UCSD-AML1 (cell line): ENCODE measurements at regions not wholly inside any gene's neighbourhood (a gene's known extent, or its start where the extent isn't known, plus 50 kb on each side); places are given as distances from the start of the nearest gene placed in this dataset.
"Not testable (repeated sequence)": the region's sequence is repeated elsewhere in the genome, so short reads cannot be mapped to it uniquely, and the experiment has no call there.

Experiments used
- DNase-seq: peaks from one replicate; lab custom pipeline; 2025; ENCODE audit not compliant: unreplicated experiment; lab: John Stamatoyannopoulos, UW

DNA sequence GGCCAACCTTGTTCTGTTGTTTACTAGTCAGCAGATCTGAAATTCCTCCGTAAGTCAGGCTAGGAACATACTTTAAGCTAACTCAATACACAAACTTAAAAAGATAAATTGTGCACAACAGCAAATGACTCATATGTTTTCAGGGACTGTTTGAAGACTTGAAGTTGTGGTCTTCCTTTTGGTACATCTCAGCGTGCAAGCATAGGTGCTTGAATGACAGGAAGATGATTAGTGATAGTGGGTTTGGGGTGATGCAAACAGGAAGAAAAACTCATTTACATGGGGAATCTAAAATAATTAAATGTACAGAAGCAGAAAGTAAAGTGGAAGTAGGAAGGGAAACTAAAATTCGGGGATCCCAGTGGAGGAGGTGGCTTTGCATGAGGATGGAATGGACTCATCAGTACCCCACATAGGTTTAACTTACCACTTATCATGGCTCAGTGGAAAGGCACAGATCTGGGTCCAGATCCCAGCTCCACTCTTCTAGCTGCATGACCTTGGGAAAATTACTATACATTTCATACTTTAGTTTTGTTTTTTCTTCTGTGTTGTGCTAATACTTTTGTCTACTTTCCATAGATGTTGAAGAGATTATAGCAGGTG is 122.3 kb downstream of the XCL2 start:
- DNase-seq, result no peak

DNA sequence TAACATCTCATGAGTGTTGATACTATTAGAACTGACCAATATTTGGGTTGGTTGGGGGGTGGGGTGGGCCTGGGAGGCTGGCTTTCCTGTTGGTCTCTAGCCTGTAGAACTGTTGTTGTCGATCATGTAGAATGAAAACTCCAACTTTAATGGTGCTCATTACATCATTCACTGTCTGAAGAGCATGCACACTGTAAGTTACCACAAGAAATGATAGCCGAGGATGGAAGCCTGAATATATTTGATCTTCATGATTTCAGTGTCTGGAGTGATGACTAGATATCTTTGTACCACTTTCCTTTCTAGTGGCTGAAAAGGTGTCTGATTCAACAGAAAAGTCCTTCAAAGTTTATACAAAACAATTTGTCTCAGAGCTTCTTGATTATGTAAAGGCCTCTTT is 123.6 kb downstream of the XCL2 start:
- no peak for DNase-seq

DNA sequence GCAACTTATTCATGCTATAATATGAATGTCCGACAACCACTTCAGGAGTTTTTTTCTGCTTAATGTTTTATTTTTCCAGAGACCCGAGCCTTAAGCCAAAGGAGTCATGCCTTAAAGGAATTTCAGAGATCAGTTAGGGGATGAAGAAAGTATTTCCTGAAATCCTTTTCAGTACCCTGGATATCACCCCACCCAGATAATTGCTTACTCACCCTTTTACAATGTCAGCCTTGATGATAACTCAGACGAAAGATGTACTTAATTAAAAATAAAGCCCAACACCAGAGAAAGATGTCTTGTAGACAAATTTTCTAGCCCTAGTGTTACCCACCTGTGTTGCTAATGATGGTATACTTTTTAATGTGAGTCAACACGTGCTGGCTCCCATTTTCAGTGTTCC is 124.1 kb downstream of the XCL2 start:
- no peak for DNase-seq

DNA sequence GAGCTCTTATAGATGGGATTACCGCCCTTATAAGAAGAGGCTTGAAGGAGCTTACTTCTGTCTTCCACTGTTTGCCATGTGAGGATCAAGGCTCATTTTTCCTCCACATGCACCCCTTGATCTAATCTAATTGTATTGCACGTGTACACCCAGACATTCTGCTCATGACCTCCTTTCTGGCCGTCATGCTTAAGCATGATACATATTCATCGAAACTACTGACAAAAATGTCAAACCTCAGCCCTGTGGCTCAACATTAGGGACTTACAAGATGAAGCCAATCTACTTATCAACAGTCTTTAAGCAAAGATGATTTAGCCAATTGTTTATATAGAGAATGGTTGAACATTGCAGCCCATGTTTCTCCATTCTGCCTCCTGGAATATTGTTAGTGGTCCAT is 127.6 kb downstream of the XCL2 start:
- DNase-seq, result no peak

DNA sequence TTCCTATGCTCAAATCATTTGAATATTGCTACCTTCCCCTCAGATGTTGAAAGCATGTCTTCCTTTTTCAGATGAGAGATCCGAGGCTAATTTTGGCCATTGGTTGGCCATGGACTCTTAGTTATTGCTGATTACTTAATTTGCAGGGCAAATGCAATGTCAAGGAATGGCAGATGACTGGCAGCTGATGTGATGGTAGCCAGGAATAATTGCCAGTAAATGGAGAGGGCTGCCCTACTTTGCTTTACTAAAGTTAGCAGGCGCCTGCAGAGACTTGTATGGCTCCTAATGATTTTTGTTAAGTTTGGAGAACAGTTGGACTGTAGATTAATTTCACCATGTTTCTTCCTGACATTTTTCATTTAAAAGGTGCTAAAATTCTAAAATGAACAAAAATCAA is 128.9 kb downstream of the XCL2 start:
- DNase-seq, result no peak

DNA sequence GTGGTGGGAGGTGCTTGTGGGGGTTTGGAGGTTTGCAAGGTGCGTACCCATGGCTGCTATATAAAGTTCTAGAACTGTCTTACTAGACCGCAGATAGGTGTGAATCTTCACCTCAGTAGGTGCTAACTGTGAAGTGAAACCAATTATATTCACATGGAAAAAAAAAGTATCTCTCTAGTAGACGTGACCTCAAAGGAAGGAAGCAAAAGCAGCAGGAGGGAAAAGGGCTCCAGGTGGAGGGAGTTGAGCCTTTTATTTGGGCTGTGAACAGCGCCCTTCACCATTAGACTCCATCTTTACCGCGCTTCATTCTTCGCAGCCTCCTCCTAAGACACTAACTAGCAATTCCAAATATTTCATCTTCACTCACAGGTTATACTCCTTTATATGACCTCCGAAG is 129.8 kb downstream of the TBX19 start:
- no peak for DNase-seq

DNA sequence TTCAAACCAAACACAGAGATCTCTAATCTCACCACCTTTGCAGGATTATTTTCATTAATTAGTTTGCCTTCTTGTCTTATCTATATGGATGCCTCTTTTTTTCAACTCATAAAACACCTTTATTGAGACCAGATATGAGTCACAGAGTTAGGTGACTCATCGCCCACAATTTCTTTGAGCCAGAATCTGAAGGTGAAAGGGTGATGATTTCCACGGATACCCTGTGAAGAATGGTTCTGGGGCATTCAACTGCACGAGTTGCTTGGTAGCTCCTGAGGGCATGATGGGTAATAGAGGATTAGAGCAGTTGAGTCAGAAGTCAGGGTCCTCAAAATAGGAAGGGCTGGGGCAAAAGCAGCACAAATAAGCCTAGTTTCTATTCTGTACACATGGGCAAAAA is 128.2 kb downstream of the TBX19 start:
- DNase-seq, result no peak

DNA sequence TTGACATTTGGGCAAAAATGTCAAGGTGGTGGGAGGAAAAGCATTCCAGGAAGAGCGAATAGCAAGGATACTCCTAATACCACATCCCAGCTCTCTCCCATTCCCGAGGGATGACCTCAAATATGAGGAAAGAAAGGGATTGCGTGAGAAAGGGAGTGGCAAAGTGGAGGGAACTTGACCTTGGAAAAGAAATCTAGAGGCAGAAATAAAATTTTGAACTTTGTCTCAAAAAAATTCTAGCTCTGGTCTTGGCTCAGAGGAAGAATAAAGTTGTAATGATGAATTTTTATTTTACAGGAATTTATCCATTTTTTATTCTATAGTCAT is 127.8 kb downstream of the TBX19 start:
- no peak for DNase-seq

DNA sequence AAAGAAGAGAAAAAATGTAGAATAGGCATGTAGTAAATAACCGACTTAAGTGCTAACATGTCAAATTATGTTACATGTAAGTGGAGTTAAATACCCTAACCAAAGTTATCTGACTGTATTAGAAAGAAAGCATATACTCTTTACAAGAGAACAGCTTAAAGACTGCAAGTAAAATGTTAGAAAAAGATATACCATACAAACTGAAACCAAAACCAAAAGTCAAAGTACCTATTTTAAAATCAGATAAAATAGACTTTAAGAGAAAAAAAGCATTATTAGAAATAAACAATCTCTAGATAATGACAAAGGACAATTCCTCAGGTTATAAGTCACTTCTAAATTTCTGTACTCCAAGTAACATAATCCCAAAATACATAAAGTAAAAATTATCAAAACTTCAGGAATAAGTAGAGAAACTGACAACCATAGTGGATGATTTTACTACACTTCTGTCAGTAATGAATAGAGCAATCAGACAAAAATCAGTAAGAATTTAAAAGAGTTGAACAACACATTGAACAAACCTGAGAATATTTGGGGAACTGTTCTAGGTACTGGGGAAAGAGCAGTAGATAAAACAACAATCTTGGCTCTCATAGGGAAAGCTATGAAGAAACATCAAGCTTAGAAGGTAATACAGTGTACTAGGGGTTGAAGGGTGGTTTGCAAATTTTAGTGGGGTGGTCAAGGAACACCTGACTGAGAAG is 127.3 kb downstream of the TBX19 start:
- no peak for DNase-seq

DNA sequence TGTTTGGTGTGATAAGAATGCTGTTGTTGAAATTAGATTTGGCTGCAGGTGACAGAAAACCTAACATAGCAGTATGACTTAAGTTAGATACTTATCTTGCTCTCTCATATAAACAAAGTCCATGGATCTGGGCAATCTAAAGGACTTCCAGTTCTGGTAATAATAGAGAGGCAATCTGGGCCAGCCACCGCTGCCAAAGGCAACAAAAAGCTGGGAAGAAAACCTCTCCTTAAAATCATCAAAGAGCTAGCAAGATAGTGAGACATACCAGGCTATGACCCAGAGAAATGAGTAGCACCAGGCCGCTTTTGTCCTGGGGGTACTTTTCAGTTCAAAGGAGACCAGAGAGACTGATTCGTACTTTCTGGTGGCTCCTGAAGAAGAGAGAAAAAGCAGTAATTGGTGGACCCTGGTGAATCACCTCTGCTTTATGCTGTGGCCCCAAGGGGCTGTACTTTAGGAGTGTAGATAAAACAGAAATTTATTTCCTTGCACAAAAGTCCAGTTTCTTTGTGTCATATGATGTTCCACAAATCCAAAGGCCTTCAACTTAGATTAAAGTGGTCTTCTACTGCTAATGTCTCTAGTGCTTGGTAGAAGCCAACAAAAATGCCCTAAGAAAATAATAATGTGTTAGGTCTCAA is 125.4 kb downstream of the TBX19 start:
- DNase-seq, result no peak

DNA sequence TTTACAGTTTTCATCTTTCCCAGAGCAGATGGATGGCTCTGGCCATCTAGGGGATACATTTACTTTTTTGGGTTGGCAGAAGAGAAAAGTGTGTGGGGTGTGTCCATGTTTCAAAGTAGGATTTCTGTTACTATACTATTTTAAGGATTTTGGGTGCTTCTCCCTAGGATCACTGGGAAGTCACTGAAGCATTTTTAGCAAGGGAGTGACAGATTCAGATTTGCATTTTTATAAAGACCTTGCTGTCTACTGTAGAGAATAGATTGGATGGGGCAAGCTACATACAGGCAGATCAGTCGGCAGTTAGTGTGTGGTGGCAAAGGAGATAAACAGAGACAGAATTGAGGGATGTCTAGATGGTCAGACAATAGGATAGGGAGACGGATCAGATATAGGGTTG is 122.5 kb downstream of the TBX19 start:
- no peak for DNase-seq

DNA sequence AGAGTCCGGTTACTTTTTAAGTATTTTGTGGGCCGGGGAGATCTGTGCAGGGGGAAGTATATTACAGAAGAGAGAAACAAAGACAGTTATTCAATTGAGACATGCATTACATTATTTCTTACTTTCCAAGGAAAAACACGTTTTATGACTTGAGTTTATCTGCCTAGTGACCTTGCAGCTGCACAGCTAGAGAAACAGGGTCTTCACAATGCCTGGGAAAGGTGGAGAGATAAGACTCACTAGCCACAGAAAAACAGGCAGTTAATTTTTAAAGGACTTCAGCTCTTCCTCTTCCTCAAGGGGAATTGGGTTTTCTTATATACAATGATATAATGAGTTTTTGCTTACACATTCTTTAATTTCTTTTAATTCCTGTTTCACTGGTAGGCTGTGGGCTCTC is 121.8 kb downstream of the TBX19 start:
- not testable (repeated sequence) for DNase-seq

DNA sequence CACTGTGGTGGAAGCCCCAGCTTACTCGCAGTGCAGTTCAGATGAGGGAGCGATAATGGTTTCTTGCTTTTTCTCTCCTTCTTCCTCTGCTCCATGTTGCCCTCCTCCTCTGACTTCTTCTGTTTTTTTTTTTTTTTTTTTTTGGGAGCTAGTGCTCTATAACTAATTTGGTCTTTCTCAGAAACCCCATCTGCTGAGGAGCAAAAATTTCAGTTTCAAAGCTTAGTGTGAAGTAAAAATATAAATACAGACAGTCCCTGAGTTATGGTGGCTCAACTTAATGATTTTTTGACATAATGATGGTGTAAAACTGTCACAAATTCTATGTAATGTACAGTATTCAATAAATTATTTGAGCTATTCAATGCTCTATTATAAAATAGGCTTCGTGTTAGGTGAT is 120.7 kb downstream of the TBX19 start:
- DNase-seq, result no peak

DNA sequence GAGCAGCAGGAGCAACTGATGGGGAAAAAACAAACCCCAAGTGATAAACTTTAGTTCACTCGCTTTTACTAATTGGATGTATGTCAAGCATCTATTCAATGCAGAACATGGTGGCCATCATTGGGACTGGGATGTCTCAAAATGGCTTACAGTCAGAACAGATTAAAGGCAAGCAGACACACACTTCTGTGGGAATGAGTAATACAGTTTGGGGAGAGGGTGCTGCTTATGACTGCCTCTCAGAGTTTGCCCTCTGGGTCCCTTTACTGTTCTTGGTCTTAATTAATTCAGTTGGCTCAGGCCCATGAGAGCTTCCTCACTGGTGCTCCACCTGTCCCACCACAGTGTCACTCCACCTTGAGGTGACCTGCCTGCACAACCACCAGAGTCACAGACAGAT is 119.5 kb downstream of the TBX19 start:
- DNase-seq, result no peak

DNA sequence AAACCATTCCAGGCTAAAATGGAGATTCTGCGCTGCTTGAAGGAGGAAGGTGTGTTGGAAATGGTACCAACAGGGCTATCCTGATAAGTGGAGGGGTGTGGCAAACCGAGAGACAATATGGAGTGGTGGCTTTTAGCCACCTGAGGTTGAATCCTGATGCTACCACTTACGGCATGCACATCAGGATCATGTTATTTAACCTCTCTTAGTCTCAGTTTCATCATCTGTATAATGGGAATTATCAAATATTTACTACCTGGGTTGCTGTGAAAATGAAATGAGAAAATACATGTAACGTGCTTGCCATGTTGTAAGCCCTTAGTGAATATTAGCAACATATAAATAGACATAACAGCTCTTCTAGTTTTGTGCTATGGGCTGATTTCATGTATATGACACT is 117.1 kb downstream of the TBX19 start:
- DNase-seq, result no peak

DNA sequence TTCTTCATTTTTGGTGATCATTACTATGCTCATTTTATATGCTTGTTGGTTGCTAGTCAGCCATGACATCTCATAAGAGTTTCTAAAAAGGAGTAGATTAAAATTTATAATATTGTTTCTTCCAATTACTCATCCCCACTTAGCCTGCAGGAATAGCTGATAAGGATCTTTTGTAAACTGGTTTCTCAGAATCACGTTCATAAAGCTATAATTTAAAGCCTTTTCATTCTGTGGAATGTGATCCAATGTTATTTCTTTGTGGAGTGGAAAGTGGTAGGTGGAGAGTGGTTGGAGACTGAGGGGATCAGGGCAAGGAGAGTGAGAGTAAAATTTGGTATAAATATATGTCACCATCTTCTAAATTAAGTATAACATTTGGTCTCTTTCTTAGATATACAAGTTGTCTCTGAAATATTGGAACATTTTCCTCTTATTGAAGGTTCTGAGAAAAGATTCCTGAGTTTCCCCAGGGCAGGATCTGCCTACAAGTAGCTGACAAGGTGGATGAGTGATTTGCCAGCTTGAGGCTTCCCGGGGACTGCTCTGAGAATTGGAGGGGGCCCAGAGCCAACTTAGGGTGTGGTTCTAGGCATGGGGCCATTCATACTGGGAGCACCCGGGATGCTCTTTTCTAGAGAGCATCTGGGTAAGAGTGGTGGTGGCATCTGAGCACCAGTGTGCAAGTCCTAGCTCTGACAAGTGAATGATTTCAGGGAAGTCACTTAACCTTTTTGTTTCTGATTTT is 116.4 kb downstream of the TBX19 start:
- DNase-seq, result no peak

DNA sequence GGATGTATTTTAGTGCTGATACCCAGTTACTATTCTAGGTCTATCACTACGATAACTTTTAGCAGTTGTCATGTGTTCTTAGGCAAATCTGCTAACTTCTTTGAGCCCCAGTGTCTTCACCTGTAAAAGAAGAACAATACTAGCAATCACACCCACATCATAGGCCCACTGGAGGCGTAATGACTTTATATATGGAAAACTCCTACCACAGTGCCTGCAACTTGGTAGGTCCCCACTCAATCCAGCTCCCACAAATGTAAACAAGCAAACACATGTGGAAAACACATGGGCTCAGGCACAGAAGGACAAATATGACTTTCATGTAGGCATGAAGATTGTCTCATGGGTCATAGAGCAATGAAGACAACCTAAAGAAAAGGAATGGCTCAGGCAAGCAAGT is 115.8 kb downstream of the TBX19 start:
- DNase-seq, result no peak

DNA sequence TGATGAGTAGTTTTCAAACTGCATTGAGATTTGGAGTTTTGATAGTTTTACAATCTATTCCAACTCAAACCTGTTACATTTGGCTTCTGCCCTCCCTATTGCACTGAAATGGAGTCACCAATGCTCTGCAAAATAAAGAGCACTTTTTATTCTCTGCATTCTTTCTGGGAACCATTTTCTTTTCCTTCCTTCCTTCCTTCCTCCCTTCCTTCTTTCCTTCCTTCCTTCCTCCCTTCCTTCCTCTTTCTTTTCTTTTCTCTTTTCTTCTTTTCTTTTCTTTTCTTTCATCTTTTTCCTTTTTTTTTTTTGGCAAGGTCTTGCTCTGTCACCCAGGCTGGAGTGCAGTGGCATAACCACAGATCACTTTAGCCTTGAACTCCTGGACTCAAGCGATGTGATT is 114.2 kb downstream of the TBX19 start:
- DNase-seq, result no peak

DNA sequence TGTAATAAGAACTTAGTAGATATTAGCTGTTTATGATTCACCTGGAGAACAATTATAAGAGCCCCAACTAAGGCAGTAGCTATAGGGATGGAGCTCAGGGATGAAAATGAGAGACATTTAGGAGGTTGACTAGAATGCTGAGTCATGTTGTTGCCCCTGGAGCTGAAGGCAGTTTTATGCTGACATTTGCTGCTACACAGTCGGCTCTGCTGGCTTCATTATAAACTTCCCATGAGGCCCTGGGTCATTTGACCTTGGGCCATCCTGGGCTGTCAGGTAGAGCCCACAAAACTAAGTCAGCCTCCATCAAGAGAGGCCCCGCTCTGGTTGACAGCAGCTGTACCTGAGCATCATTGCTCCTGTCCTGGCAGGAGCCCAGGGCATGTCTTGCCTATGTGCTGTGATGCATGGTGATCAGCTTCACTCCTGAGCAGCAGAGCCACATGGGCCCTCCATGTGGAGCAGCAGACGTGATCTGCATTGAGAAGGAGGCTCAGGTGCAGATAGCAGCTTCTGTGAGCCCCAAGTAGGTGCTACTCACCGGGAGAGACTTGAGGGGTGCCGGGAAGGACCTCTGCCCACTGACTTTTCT is 112.4 kb downstream of the TBX19 start:
- no peak for DNase-seq

DNA sequence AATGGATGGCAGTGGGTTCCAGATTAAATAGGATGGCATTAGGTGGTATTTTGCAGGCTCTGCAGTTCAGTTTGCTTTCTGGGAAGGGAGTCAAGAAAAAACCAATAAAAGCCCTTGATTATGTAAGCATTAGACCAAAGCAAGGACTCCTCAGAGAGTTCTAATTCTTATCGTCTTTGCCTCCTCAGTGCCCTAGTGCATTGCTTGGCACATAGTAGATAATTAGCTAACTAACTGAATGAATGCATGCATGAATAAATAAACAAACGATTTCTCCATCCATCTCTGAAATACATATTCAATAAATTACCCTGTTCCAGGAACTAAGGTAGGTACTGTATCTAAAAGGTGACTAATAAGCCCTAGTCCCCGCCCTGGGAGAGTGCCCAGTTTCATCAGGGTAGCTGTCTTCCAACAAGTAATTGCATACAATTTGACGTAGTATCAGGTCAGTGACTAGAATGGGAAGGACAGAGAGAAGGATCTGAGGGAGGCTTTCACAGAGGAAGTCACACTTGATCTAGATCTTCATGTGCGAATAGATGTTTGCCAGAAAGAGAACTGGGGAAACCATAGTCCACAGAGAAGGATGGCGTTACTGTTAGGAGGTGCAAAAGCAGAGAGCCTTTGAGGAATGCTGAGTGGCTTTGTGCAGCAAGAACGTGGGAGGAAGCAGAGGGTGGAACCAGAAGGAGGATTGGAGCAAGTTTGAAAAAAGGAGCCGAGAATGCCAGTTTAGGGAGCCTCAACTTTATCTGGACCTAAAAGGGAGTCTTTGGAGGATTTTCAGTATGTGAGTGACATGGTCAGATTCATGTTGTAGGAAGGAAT is 111.4 kb downstream of the TBX19 start:
- DNase-seq, result no peak

DNA sequence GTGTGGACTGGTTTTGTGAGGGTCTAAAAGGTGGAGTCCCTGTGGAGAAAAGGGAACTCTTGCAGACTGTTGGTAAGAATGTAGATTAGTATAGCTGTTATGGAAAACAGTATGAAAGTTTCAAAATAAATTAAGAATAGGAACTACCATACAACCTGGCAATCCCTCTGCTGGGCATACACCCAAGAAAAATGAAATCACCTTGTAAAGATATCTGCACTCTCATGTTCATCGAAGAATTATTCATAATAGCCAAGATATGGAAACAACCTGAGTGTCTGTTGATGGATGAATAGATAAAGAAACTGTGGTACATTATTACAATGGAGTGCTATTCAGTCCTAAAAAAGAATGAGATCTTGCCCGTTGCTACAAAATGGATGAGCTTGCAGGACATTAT is 109.6 kb downstream of the TBX19 start:
- DNase-seq, result no peak
